GM21447 (cell line): ENCODE measurements at regions not wholly inside any gene's neighbourhood (a gene's known extent, or its start where the extent isn't known, plus 50 kb on each side); places are given as distances from the start of the nearest gene placed in this dataset.

Experiments
- ATAC-seq: cut with Tn5 transposase; IDR thresholded peaks from one replicate; pipeline ENCODE4 v1.9.1; 2021; ENCODE audit not compliant: unreplicated experiment

DNA sequence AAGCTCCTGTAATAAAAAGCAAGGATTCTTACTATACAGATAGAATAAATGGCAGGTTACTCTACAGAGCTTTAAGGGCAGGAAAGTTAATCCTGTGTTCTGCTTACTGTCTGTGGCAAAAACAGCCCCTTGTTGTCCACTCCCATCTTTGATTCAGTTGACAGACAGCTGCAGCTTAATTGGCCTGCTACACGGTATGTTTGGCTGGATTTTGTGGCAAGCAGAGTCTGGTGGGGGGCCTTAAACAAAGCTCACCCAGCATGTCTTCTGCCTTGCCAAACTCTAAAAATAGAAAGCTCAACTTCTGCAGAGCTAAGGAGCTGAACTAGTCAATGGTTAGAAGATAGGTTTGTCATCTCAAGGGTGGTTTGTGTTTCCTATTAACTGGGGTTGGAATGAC is 407.2 kb downstream of the HLX start:
- ATAC-seq = no peak

DNA sequence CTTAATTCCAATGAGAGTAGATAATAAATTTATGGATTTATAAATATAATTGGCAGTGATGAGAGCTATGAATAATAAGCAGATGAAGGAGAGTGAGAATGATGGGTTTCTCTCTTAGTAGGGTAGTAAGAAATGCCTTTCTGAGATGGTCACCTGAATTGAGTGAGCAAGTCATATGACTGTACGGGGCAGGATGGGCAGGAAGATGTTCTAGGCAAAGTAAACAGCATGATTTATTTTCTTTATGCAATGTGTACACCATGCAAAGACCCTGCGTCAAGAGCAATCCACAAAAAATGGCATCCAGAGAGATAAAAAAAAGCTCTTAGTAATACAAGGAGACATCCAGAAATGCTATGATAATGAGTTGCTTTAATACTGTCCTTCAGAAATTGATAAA is 409.9 kb downstream of the HLX start:
- no peak for ATAC-seq

DNA sequence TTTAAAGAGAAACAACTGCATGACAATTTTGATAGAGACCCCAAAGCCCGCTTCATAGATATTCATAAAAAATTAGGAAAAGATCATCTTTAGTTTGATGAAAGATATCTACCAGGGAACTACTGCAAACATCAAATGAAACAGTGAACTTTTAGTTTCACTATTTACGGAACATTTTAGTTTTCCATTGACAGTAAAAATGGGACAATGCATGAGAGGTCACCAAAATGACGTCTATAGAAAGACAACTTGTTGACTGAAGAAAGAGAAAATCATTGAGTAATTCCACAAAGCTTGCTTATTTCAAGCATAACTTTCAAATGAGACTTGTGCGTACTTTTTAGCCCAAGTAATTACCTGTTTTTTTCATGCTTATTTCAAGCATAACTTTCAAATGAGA is 411.4 kb downstream of the HLX start:
- no peak for ATAC-seq

DNA sequence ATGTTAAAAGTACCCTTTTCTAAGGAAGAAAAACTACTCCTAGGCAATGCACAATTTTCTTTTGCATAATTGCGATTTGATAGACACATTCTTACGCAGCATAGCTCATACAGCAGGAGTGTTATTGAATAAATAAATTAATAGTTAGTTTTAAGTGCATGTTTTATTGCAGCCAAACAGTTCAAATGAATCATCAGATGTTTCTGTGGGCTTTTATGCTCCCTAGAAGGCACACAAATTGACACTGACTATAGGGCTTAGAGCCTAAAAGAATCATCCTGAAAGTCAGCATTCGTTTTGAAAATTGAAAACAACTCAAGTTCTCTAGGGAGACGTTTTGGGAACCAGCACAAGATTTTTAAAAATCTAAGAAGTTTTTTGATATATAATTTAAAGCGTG is 411.9 kb downstream of the HLX start:
- no peak for ATAC-seq

DNA sequence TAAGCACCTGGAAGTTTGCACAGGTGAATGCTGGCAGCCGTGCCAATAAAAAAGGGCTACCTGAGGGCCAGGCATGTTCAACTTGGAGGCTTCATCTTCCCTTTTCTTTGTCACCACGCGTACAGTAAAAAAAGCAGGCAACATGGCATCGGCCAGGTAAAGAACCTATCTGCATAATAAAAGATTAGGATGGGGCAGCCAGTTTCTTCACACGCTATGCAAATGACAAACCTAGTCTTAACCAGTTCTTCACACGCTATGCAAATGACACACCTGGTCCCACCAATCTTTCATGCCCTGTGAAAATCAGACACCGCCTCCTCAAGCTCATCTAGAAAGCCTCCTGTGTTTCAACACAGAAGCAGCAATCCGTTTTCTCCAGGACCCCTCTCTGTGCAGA is 413.4 kb downstream of the HLX start:
- no peak for ATAC-seq

DNA sequence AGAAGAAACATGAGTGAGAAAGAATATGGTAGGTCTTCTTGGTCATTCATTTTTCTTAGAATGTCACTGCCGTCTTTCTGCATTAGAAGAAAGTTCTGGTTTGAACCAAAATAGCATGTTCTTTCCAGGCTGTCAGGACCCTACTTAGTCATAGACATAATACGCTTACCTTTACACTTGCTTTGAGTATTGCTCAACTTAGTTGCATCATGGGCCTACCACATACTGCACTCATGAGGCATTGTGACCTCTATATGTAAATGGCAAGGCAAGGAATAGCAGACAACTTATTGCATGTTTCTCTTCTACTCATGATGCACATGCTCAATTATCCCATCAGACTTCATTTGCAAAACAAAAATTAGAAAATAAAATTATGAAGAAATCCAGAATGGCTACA is 415.0 kb downstream of the HLX start:
- ATAC-seq = no peak

DNA sequence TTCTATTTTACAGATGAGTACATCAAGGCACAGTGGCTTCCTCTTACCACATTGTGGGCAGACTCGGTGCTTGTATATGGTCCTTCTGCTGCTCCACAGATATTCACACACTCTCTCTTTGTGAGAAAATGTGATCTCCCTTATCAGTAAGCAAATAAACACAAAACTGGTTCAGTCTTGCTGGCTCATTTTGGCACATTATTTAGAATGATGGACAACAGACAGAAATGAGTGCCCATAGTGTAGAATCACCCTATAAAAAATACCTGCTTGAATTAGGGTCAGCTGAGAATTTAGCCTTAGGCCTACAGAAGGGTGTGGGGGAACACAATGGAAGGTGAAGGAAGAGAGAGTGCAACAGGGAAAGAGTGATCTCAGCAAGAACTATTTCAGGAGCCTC is 423.1 kb downstream of the HLX start:
- ATAC-seq = no peak

DNA sequence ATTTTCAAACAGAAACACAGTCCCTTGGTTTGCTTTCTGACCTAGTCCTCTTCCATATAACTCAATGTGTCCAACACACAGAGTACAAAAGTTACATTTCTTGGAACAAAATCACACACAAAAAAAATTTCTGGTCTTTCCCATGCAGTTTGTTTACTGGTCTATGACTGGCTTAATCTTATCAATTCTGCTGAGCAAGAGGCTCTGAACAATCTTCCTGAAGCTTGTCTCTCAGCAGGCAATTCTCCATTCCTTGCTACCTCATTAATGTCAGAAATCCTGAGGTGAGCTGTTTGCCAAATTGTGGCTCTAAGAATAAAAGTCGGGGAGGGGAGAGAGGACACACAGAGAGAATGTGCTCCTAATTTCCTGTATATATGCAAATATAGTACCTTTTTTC is 423.6 kb downstream of the HLX start:
- ATAC-seq = no peak

DNA sequence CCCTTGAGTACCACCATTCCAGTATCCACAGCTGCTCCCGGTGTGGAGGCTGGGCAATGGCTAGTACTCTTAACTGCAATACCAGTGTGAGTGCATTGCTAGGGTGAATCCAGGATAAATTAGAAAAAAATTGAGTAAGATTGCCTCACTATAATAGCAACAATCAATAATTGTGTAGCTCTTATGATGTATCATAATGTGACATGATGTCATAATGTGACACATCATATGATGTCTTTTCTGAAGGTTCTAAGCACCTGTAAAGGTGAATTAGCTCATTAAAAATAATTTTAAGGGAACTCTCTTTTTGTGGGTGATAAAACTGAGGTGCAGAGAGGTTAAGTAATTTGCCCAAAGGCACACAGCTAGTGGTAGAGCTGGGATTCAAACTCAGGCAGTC is 424.4 kb downstream of the HLX start:
- ATAC-seq = no peak

DNA sequence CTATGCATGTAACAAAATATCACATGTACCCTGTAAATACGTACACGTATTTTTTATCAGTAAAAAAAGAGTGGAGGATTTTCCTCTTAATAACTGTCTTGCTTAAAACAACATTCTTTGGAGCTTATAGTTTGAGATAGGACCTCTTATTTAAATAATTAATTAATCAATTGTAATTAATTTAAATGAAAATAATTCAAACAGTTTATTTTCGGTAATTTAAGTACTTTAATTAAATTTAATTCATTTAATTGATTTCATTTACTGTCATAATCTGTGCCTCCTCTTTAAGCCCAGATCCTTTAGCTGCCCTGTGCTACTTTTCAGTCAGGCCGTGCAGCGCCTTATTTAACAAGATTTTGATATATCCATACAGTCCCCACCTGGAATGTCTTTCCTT is 427.0 kb downstream of the HLX start:
- ATAC-seq = no peak

DNA sequence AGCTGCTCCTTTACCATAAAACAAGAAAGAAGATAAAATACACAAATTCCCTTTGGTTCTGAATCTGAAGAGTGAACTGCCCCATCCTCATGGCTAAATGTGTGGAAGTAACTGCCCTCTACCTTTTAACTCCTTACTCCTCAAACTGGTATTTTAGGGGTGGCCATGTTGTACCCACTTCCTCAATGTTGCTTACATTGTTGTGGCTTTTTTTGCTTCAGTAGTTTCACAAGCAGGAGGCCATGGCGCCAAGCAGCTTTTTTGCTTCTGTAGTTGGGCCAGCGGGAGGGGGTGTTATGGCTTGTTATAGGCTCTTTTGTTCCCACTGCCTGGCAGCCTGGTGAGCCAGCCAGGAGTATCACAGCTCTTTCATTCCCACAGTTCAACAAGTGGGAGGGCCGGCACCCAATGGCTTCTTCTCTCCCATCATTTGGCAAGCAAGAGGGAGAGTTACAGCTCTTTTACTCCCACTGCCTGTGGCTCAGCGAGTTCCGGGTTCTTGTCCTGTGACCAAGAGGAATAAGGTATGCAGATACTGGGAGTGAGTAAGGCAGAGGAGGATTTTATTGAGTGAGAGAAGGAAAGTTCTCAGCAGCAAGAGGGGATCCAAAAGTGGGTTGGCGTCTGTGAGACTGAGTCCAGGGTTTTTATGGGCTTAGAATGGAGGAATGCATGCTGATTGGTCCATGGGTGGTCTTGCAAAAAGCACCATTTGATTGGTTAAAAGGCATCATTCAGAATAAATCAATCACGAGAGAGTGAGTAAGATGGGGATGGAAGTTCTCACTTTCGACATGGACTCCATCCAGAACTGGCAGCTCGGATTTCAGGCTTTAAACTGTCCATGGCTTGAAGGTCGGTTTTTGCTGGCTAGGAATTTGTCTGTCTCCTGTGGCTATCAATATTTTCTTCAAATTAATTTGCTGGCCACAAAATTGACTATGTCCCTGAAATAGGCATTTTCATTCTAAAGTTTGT is 429.6 kb downstream of the HLX start:
- ATAC-seq = no peak

DNA sequence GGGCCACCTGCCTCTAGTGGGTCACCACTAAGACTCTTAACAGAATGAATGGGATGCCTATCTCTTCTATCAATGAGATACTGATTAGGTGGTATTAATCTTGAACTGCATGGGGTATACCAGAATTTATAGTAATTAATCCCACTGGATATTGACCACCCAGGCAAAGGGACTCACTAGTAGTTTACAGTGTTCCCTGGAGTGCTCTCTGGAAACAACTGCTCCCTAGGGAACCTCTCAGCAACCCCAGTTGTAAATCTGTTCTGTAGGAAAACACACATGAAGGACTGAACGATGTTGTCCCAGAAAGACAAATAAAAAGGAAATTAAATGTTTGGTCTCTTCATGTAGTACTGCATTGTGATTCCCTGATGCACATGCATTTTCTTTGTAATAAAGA is 430.5 kb downstream of the HLX start:
- ATAC-seq = no peak

DNA sequence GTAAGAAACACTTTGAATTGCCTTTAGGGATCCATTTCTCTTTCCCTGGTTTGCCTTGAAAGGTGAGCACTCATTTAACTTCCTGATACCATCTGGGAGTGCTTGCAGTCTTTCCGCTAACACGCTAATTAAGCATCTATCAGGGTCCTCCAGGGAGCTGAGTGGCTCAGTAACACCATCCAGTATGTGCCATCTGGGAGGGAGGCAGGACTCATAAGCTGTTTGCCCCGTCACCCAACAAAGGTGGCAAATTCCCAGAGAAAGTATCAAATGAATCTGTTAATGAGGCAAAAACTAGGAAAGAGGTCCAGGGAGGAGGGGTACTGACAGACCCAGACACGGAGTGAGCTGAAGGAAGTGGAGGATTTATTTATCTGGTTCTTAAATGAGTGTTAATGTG is 430.9 kb downstream of the HLX start:
- no peak for ATAC-seq

DNA sequence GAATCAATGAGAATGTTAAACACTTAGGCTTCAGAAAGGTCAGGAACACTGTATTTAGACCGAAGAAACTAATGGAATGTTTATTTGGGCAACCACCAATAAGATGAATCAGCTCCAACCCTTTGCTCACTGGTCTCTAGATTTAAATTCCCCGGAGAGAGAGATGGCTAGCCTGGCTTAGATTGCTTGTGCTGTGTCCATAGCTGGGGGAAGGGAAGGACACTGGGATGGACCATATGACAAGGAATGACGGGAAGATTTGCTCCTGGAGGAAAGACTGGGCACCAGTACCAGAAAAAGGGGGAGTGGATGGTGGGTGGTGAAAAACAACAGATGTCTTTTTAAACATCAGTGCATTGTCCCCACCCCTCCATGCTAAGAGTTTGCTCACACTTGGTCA is 426.6 kb downstream of the DUSP10 start:
- ATAC-seq = no peak

DNA sequence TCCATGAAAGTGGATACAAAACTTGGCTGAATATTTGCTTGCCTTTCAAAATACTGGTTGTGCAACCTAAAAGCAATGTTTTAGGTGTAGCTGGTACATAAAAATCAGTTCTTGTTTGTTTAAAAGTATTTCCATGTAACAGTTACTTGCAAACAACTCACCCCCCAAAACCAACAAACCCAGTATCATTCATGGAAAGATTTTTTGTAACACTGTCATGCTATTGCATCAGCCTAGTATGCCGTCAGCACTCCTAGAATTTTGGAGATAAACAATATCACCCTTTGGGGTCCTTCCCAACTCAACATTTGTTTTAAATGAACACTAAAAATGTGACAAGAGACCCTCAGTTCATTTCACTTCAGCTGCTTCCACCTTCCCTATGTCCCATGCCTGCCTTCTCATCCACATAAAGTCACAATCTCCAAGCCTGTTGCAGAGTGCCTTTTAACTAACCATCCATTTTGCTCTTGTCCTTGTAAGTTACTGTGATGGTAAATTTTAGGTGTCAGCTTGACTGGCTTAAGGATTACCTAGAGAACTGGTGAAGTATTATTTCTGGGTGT is 425.3 kb downstream of the DUSP10 start:
- no peak for ATAC-seq

DNA sequence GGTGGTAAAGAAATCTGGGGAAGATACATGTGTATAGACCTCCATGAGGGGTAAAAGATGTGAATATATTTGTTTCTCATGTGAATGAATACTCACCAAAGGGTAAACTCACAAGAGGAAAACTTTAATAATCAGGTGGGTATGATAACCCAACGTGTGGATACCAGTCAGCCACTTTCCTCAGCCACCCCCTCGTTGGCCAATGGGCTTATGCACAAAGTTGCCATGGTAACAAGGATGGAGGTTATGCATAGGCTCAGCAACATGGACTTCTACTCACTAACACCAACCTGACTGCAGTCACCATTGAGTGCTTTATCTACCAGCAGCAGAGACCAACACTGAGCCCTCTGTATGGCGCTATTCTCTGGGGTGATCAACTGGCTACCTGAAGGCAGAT is 424.4 kb downstream of the DUSP10 start:
- ATAC-seq = no peak

DNA sequence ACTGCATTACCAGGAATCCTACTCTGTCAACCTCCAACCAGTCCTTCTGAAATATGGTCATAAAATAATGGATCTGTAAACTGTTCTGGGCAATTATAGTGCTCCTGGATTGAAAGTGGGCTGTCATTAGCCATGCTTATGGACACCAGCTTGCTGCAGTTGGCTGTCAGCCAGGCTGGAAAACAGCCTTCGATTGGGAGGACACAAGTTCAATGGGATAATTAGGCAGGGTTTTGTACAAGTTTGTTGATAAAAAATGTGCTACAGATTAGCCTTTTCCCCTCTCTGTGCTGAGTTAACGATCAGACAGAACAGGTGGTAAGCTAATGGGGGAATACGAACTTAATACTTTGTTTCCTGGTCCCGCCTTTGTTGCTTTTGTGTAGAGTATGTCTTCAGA is 413.9 kb downstream of the DUSP10 start:
- no peak for ATAC-seq

DNA sequence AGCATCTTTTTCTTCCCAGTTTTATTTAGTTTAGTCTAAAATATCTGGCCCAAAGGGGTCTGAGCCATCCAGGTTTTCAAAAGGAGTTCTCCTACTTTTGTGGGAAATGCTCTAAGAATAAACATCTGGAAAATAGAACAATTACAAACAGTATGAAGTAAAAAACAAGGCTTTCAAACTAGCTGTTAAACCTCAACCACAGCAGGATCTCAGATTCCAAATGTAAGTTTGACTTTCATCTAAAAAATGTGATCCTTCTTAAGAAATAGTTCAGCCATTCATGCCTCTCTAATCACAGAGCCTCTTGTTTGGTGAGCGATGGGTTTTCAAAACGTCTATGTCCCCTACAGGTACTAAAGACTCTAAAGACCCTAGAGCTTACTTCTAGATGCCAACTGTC is 413.5 kb downstream of the DUSP10 start:
- no peak for ATAC-seq

DNA sequence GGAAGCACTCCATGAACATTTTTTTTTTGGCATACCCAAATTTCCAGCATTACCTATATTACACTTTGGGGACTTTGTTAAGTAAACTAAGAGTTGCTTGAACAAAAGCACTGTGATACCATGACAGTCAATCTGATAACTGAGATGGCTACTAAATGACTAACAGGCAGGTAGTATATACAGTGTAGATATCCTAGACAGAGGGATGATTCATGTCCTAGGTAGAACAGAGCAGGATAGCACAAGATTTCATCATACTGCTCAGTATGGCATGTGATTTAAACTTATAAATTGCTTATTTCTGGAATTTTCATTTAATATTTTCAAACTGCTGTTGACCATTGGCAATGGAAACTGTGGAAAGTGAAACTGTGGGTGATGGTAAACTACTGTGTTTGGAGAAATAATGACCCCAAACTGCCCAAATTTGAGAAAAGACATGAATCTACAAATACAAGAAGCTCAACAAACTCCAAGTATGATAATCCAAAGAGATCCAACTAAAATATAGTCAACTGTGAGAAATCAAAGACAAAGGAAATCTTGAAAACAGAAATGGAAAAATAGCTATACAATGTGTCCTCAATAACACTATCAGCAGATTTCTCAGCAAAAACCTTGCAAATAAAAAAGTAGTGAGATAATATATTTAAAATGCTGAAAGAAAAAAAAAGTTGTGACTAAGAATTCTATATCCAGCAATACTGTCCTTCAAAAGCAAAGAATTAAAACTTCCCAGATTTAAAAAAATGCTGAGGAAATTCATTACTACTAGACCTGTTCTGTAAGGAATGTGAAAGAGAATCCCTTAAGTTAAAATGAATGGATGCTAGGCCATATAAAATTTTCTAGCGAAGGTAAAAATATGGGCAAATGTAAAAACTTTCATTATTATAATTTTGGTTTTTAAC is 410.4 kb downstream of the DUSP10 start:
- ATAC-seq = no peak

DNA sequence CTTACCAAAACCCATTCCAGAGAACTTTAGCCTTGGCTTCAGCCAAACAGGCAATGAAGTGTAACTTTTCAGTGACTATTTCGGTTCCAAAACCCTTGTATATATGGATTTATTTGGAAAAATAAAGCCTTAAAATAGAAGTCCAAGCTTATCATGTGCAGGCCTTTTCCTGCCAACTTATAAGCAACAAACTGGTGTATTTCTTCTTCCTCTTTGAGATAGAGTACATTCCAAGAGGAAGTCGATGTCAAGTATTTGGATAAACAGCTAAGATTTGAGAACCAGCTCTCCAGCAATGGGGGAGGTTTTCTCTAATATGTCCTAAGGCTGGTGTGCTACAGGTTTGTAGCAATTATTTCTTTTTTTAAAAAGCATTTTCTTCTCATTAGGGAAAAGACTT is 407.8 kb downstream of the DUSP10 start:
- no peak for ATAC-seq

DNA sequence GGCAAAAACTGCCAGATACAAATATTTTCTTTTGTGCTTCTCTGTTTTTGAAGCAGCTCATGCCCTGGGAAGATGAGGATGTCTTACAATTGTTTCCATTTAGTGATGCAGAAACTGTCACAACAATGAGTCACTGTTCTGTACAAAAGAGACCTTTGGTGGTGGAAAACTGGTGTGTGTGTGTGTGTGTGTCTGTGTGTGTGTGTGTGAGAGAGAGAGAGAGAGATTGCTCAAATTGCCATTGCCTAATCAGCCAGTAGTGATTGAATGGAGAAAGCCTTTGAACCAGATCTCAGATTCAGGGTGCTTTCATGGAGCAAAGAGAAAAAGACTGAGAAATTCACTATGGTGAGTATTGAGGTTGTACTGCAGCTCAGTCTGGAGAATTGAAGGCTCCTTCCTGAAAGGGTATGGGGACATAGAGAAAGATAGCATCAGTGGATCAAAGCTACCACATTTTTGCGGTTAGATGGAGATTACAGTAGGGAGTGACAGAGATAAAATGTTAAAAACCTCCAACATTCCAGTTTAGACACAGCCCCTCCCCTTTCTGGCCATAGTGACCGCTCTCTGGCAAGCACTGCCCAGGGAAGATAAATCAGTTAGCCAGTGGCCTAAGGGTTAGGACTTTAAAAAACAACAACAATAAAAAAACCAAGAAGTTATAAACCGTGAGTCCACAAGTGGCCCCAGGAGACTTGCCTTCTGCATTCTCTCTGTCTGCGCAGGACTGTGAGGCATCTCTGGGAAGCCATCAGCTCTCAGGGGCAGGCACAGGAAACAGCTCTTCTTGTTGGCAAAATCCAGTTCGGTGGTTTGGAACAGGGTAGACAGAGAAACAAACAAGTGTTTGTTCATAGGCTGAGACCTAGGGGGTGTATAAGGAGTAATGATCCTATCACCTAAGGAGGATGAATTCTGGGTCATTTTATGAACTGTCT is 406.5 kb downstream of the DUSP10 start:
- no peak for ATAC-seq
